H9 (cell line): ENCODE measurements at regions not wholly inside any gene's neighbourhood (a gene's known extent, or its start where the extent isn't known, plus 50 kb on each side); places are given as distances from the start of the nearest gene placed in this dataset.

Experiments
- DNase-seq: peaks from one replicate; pipeline ENCODE4 v3.0.0-alpha.2; 2017
- H2AFZ ChIP-seq: one replicate; pipeline ENCODE4 v1.6.1; 2013; ENCODE audit warnings: mild to moderate bottlenecking, low read length, control low read depth, moderate library complexity
- H2AK5ac ChIP-seq: 2 replicates; pipeline ENCODE4 v1.6.1; 2013; ENCODE audit warnings: low read length, control low read depth, mixed read lengths; ENCODE audit not compliant: insufficient read length
- H2BK120ac ChIP-seq: one replicate; pipeline ENCODE4 v1.6.1; 2013; ENCODE audit warnings: low read depth, mild to moderate bottlenecking, low read length, control low read depth, inconsistent platforms; ENCODE audit not compliant: poor library complexity, severe bottlenecking
- H2BK12ac ChIP-seq: 2 replicates; pipeline ENCODE4 v1.6.1; 2013; ENCODE audit warnings: low read length, control low read depth, mixed read lengths, low read depth; ENCODE audit not compliant: insufficient read length
- H2BK15ac ChIP-seq: 2 replicates; pipeline ENCODE4 v1.6.1; 2013; ENCODE audit warnings: low read depth, low read length, control low read depth
- H2BK20ac ChIP-seq: one replicate; pipeline ENCODE4 v1.6.1; 2013; ENCODE audit warnings: low read depth, mild to moderate bottlenecking, low read length, control low read depth, inconsistent platforms; ENCODE audit not compliant: poor library complexity, severe bottlenecking
- H2BK5ac ChIP-seq: 2 replicates; pipeline ENCODE4 v1.6.1; 2013; ENCODE audit warnings: low read length, control low read depth, mixed read lengths; ENCODE audit not compliant: insufficient read length
- H3K14ac ChIP-seq: 2 replicates; pipeline ENCODE4 v1.6.1; 2013; ENCODE audit warnings: low read length, control low read depth; ENCODE audit not compliant: insufficient read depth
- H3K18ac ChIP-seq: 2 replicates; pipeline ENCODE4 v1.6.1; 2013; ENCODE audit warnings: low read depth, mild to moderate bottlenecking, mixed read lengths, low read length, control low read depth; ENCODE audit not compliant: insufficient read length
- H3K23ac ChIP-seq: 2 replicates; pipeline ENCODE4 v1.6.1; 2013; ENCODE audit warnings: low read length, control low read depth, mixed read lengths, low read depth; ENCODE audit not compliant: insufficient read length
- H3K23me2 ChIP-seq: 2 replicates; pipeline ENCODE4 v1.6.1; 2013; ENCODE audit warnings: low read depth, mild to moderate bottlenecking, mixed read lengths, low read length, control low read depth; ENCODE audit not compliant: insufficient read length, poor library complexity, severe bottlenecking
- H3K27ac ChIP-seq: 2 replicates; pipeline ENCODE4 v1.5.1; 2013; ENCODE audit warnings: low read length, control low read depth, mixed read lengths, low read depth; ENCODE audit not compliant: insufficient read length
- H3K27me3 ChIP-seq: 2 replicates; pipeline ENCODE4 v1.6.1; 2013; ENCODE audit warnings: low read length, control low read depth, inconsistent platforms; ENCODE audit not compliant: insufficient read depth
- H3K4ac ChIP-seq: 2 replicates; pipeline ENCODE4 v1.6.1; 2013; ENCODE audit warnings: low read depth, mild to moderate bottlenecking, control low read depth, inconsistent platforms, low read length, moderate library complexity
- H3K4me1 ChIP-seq: 2 replicates; pipeline ENCODE4 v1.6.1; 2013; ENCODE audit warnings: low read length, control low read depth, inconsistent platforms; ENCODE audit not compliant: insufficient read depth
- H3K4me2 ChIP-seq: 2 replicates; pipeline ENCODE4 v1.6.1; 2013; ENCODE audit warnings: low read length, control low read depth, mixed read lengths; ENCODE audit not compliant: insufficient read length, insufficient read depth
- H3K56ac ChIP-seq: 2 replicates; pipeline ENCODE4 v1.6.1; 2013; ENCODE audit warnings: low read depth, mild to moderate bottlenecking, mixed read lengths, low read length, control low read depth; ENCODE audit not compliant: insufficient read length
- H3K79me1 ChIP-seq: 2 replicates; pipeline ENCODE4 v1.6.1; 2013; ENCODE audit warnings: low read depth, mild to moderate bottlenecking, moderate library complexity, low read length, control low read depth, inconsistent platforms; ENCODE audit not compliant: insufficient read depth, poor library complexity, severe bottlenecking
- H3K79me2 ChIP-seq: 2 replicates; pipeline ENCODE4 v1.6.1; 2013; ENCODE audit warnings: low read length, control low read depth, inconsistent platforms; ENCODE audit not compliant: insufficient read depth
- H3K9ac ChIP-seq: 2 replicates; pipeline ENCODE4 v1.6.1; 2013; ENCODE audit warnings: low read length, control low read depth, mixed read lengths; ENCODE audit not compliant: insufficient read length; ENCODE audit errors: extremely low read depth
- H3K9me3 ChIP-seq: one replicate; pipeline ENCODE4 v1.6.1; 2013; ENCODE audit warnings: low read depth, low read length, inconsistent platforms; ENCODE audit not compliant: control insufficient read depth
- H3T11ph ChIP-seq: one replicate; pipeline ENCODE4 v1.6.1; 2013; ENCODE audit warnings: mild to moderate bottlenecking, low read length, control low read depth, inconsistent platforms
- H4K20me1 ChIP-seq: one replicate; pipeline ENCODE4 v1.6.1; 2013; ENCODE audit not compliant: control insufficient read depth, insufficient read length, insufficient read depth
- H4K5ac ChIP-seq: 2 replicates; pipeline ENCODE4 v1.6.1; 2013; ENCODE audit warnings: low read depth, mild to moderate bottlenecking, mixed read lengths, low read length, control low read depth; ENCODE audit not compliant: insufficient read length
- H4K8ac ChIP-seq: replicated peaks from 2 replicates; pipeline ENCODE4 v1.6.1; 2013; ENCODE audit warnings: low read length, control low read depth, mixed read lengths, low read depth; ENCODE audit not compliant: insufficient read length
- H4K91ac ChIP-seq: 2 replicates; pipeline ENCODE4 v1.6.1; 2013; ENCODE audit warnings: low read depth, mild to moderate bottlenecking, moderate library complexity, mixed read lengths, low read length, control low read depth; ENCODE audit not compliant: insufficient read length
- H3K27ac Mint-ChIP-seq, 3 experiments: 2 replicates in 2 of 3; 3 replicates in 1 of 3; pipeline ENCODE4 v1.8.0; 2020 to 2021; ENCODE audit warnings: mixed read lengths in 3 of 3, mild to moderate bottlenecking in 1 of 3, moderate library complexity in 1 of 3
- H3K27me3 Mint-ChIP-seq: 2 replicates; pipeline ENCODE4 v1.8.0; 2021; ENCODE audit warnings: low read depth, mild to moderate bottlenecking, moderate library complexity, mixed read lengths
- H3K36me3 Mint-ChIP-seq, 3 experiments: 2 replicates in 2 of 3; 3 replicates in 1 of 3; pipeline ENCODE4 v1.8.0; 2020 to 2021; ENCODE audit warnings: low read depth in 3 of 3, mixed read lengths in 3 of 3; ENCODE audit not compliant: insufficient read depth in 1 of 3
- H3K4me1 Mint-ChIP-seq, 2 experiments: 2 replicates each; pipeline ENCODE4 v1.8.0; 2020; ENCODE audit warnings: mixed read lengths in 2 of 2
- H3K4me3 Mint-ChIP-seq, 2 experiments: 2 replicates in 1 of 2; 3 replicates in 1 of 2; pipeline ENCODE4 v1.8.0; 2020 to 2021; ENCODE audit warnings: mild to moderate bottlenecking in 2 of 2, mixed read lengths in 2 of 2, moderate library complexity in 1 of 2
- H3K9me3 Mint-ChIP-seq, 2 experiments: 2 replicates in 1 of 2; 3 replicates in 1 of 2; pipeline ENCODE4 v1.8.0; 2020; ENCODE audit warnings: mild to moderate bottlenecking in 2 of 2, mixed read lengths in 2 of 2, moderate library complexity in 1 of 2
- WGBS: extraction: QIAGEN DNeasy Blood & Tissue Kit; methylation state at CpG from one replicate; pipeline ENCODE4 v1.1.7; 2013; ENCODE audit warnings: missing lambda C conversion rate, low lambda C conversion rate, mixed read lengths; ENCODE audit not compliant: insufficient read length; ENCODE audit errors: extremely low coverage; 5-methylcytosine and 5-hydroxymethylcytosine counted together
- TF ChIP-seq, protein P1 (sequence below): fragments of 200-600 bp; sonication (generic); conservative IDR thresholded peaks from 3 replicates; pipeline ENCODE4 v1.8.0; 2021; ENCODE audit warnings: antibody characterized with exemption, mild to moderate bottlenecking

DNA sequence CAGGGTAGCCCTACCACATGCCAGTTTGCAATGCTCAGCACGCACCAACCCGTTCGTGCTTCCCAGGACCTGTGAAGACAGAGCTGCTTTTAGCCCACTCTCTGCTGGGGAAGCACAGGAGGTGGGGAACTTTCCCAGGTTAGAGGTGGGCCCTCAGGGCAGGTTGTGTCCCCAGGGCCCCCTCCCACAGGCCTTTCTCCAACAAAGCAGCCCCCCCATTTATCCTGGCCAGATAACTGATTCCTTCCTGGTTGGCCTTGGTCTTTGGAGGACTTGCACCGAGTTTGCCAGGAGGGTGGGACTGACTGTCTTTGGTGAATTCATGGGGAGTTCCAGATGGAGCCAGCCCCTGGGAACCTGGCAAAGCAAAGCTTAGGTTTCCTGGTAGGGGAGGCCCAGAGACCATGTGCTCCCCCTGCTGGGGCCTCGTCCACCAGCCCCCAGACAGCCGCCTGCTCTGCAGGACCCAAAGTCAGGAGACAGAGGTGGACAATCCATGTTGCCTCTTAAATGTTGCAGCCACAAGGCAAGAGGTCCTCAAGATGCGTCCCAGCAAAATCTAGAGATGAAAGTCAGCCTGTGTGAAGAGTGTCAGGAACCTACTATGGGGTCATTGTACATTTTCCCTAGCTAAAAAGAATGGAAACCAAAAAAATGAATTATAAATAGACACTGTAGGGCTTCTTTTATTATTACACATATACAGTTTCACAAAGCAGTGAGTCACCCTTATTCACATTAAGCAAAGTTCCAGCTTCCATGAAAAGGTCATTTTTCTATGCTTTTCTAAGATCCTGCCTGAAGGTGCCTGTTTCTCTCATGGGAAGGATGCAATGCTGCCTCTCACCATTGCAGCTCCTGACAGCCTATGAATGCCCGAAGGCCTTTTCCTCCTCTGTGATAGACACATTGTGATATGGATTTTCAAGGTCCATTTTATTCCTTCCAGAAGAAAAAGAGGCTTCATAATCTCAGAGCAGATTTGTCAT lies 497.8 kb downstream of the PREX1 start:
- Histone ChIP-seq H4K5ac (no peak overlapping the region), H3K79me1 (no peaks in the 10 kb centered on the region), H3K14ac (0 out of 2 replicates have a peak overlapping the region, but pooled peaks have one; percentile 1), H4K8ac (no peak overlapping the region), H3K4ac (no peak overlapping the region), H3K27me3 (no peaks in the 10 kb centered on the region), H3K4me2 (no peak overlapping the region), H3K27ac (no peak overlapping the region), H2BK5ac (no peak overlapping the region), H3K18ac (no peak overlapping the region), H3K23me2 (no peaks in the 10 kb centered on the region), H4K20me1 (no peaks in the 10 kb centered on the region), H2AK5ac (no peak overlapping the region), H3K56ac (no peak overlapping the region), H2BK15ac (no peak overlapping the region), H2BK20ac (no peak overlapping the region), H3T11ph (no peak overlapping the region), H2AFZ (no peak overlapping the region), H3K4me1 (no peaks in the 10 kb centered on the region), H3K23ac (no peak overlapping the region), H3K9me3 (no peaks in the 10 kb centered on the region), H2BK120ac (no peak overlapping the region), H3K9ac (no peak overlapping the region), H3K79me2 (no peaks in the 10 kb centered on the region), H2BK12ac (no peak overlapping the region), H4K91ac (no peak overlapping the region)
- H3K4me1 Mint-ChIP-seq = peaks cover 29 to 30% of the 10 kb centered on the region in 2 experiments
- WGBS = no CpG with 5 or more reads among the region's 8 CpGs
- DNase-seq = peak; percentile 55
- H3K36me3 Mint-ChIP-seq = no peaks in the 10 kb centered on the region
- H3K27me3 Mint-ChIP-seq = peaks cover 4% of the 10 kb centered on the region
- H3K9me3 Mint-ChIP-seq = no peaks in the 10 kb centered on the region; a peak in 2 of 5 replicates
- no peak overlapping the region for H3K27ac Mint-ChIP-seq
- TF ChIP-seq, protein P1, sequence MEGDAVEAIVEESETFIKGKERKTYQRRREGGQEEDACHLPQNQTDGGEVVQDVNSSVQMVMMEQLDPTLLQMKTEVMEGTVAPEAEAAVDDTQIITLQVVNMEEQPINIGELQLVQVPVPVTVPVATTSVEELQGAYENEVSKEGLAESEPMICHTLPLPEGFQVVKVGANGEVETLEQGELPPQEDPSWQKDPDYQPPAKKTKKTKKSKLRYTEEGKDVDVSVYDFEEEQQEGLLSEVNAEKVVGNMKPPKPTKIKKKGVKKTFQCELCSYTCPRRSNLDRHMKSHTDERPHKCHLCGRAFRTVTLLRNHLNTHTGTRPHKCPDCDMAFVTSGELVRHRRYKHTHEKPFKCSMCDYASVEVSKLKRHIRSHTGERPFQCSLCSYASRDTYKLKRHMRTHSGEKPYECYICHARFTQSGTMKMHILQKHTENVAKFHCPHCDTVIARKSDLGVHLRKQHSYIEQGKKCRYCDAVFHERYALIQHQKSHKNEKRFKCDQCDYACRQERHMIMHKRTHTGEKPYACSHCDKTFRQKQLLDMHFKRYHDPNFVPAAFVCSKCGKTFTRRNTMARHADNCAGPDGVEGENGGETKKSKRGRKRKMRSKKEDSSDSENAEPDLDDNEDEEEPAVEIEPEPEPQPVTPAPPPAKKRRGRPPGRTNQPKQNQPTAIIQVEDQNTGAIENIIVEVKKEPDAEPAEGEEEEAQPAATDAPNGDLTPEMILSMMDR = peak; percentile 66
- no peak overlapping the region for H3K4me3 Mint-ChIP-seq
